ENCODE measurements at regions not wholly inside any gene's neighbourhood (a gene's known extent, or its start where the extent isn't known, plus 50 kb on each side); places are given as distances from the start of the nearest gene placed in this dataset.

DNA sequence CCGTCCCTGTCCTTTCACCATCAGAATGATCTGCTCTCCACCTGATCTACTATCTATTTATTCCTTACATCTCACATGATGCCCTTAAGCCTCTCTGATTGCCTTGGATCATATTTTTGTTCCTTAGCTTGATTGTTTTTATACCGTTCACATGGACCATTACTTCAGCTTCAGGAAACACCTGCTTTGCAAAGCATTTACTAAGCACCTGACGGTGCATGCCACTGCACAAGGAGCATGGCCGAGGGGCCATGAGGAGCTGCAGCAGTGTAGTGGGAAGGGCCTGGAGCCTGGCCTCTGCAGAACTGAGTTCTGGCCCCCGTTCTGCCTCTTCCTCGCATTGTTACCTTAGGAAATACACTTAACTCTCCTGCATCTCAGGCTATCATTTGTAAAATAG lies 124.1 kb upstream of the NDUFV2 start:
- POLR2A ChIA-PET: no interaction called here
- TF ChIP-seq SIN3A (IDR thresholded peaks at IDR 0.05; ENCODE audit: borderline replicate concordance, insufficient read depth, low read depth, low read length) (no peak), POLR2AphosphoS5 (IDR thresholded peaks at IDR 0.05; ENCODE audit: low read depth, low read length) (no peak), TCF7L2 (IDR thresholded peaks at IDR 0.05; ENCODE audit: low read depth, low read length) (no peak)
- TF ChIP-seq, protein P1, sequence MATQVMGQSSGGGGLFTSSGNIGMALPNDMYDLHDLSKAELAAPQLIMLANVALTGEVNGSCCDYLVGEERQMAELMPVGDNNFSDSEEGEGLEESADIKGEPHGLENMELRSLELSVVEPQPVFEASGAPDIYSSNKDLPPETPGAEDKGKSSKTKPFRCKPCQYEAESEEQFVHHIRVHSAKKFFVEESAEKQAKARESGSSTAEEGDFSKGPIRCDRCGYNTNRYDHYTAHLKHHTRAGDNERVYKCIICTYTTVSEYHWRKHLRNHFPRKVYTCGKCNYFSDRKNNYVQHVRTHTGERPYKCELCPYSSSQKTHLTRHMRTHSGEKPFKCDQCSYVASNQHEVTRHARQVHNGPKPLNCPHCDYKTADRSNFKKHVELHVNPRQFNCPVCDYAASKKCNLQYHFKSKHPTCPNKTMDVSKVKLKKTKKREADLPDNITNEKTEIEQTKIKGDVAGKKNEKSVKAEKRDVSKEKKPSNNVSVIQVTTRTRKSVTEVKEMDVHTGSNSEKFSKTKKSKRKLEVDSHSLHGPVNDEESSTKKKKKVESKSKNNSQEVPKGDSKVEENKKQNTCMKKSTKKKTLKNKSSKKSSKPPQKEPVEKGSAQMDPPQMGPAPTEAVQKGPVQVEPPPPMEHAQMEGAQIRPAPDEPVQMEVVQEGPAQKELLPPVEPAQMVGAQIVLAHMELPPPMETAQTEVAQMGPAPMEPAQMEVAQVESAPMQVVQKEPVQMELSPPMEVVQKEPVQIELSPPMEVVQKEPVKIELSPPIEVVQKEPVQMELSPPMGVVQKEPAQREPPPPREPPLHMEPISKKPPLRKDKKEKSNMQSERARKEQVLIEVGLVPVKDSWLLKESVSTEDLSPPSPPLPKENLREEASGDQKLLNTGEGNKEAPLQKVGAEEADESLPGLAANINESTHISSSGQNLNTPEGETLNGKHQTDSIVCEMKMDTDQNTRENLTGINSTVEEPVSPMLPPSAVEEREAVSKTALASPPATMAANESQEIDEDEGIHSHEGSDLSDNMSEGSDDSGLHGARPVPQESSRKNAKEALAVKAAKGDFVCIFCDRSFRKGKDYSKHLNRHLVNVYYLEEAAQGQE (IDR thresholded peaks at IDR 0.05; ENCODE audit: insufficient read depth in 1 of 2, low read depth in 2 of 2, low read length in 1 of 2): no peak
- TF ChIP-seq, protein P2, sequence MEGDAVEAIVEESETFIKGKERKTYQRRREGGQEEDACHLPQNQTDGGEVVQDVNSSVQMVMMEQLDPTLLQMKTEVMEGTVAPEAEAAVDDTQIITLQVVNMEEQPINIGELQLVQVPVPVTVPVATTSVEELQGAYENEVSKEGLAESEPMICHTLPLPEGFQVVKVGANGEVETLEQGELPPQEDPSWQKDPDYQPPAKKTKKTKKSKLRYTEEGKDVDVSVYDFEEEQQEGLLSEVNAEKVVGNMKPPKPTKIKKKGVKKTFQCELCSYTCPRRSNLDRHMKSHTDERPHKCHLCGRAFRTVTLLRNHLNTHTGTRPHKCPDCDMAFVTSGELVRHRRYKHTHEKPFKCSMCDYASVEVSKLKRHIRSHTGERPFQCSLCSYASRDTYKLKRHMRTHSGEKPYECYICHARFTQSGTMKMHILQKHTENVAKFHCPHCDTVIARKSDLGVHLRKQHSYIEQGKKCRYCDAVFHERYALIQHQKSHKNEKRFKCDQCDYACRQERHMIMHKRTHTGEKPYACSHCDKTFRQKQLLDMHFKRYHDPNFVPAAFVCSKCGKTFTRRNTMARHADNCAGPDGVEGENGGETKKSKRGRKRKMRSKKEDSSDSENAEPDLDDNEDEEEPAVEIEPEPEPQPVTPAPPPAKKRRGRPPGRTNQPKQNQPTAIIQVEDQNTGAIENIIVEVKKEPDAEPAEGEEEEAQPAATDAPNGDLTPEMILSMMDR (IDR thresholded peaks at IDR 0.05): no peak
- no peak for DNase-seq (ENCODE audit: low read depth, low spot score)
- no peak for ATAC-seq
- Histone ChIP-seq H3K9me3 (ENCODE audit: control insufficient read depth, insufficient read depth, low read depth, low read length) (peaks cover 6% of the 10 kb centered on the region; the same call in 1 of the 2 replicates), H3K4me1 (ENCODE audit: control insufficient read depth, insufficient read depth, low read length) (peaks cover 4% of the 10 kb centered on the region), H3K27ac (ENCODE audit: low read length) (no peak overlapping the region), H3K27me3 (ENCODE audit: control insufficient read depth, insufficient read depth, low read length) (no peaks in the 10 kb centered on the region), H3K4me3 (ENCODE audit: low read depth in 2 of 2, low read length in 2 of 2) (no peak overlapping the region), H3K36me3 (ENCODE audit: control insufficient read depth, insufficient read depth, low read length) (no peaks in the 10 kb centered on the region)
- CTCF ChIA-PET: no interaction called here
- in situ Hi-C loops (cut with HindIII; ENCODE audit: low pct_unique_long_range_greater_than_20kb, low sequenced_read_pairs) (no loop called here), intact Hi-C loops (cut with micrococcal nuclease; ENCODE audit: unreplicated experiment) (no loop called here)
- no TSS peak for BruUV-seq (replicated peaks)

- peaks cover 1% of the 10 kb centered on the region; the same call in 1 of the 2 replicates for H3K9me3 ChIP-seq (ENCODE audit: control insufficient read depth, insufficient read depth, low read depth, low read length)
- in situ Hi-C loops (cut with HindIII; ENCODE audit: low pct_unique_long_range_greater_than_20kb, low sequenced_read_pairs): no loop called here
- POLR2A ChIA-PET: no interaction called here
- TF ChIP-seq SIN3A (IDR thresholded peaks at IDR 0.05; ENCODE audit: borderline replicate concordance, insufficient read depth, low read depth, low read length) (no peak), POLR2AphosphoS5 (IDR thresholded peaks at IDR 0.05; ENCODE audit: low read depth, low read length) (no peak)
- TF ChIP-seq, protein P2 (IDR thresholded peaks at IDR 0.05): 0 out of 2 replicates have a peak, but pooled peaks have one; percentile 28
- H3K4me1 ChIP-seq (ENCODE audit: control insufficient read depth, insufficient read depth, low read length): peaks cover 4% of the 10 kb centered on the region
- CTCF ChIA-PET: no interaction called here
- intact Hi-C loops (cut with micrococcal nuclease; ENCODE audit: unreplicated experiment): no loop called here
- no peak overlapping the region for H3K4me3 ChIP-seq (ENCODE audit: low read depth in 2 of 2, low read length in 2 of 2)
- ATAC-seq: no peak
- no peak for DNase-seq (ENCODE audit: low read depth, low spot score)
- no peaks in the 10 kb centered on the region for H3K36me3 ChIP-seq (ENCODE audit: control insufficient read depth, insufficient read depth, low read length)
- no peaks in the 10 kb centered on the region for H3K27me3 ChIP-seq (ENCODE audit: control insufficient read depth, insufficient read depth, low read length)
- no peak overlapping the region for H3K27ac ChIP-seq (ENCODE audit: low read length)
- BruUV-seq (replicated peaks): no TSS peak
Observed at GRCh38 chr18:8979258-8979988, 123.1 kb upstream of the NDUFV2 start.

All from Panc1 (cell line).